Ecto neural progenitor cell (in vitro differentiated cells): ENCODE measurements at regions not wholly inside any gene's neighbourhood (a gene's known extent, or its start where the extent isn't known, plus 50 kb on each side); places are given as distances from the start of the nearest gene placed in this dataset.

Experiments
- DNase-seq: peaks from one replicate; pipeline ENCODE4 v3.0.0-alpha.2; 2018; ENCODE audit warnings: low spot score

GRCh38 chr11:15489281-15489680, 374.6 kb downstream of the INSC start:
- DNase-seq, result no peak

DNA sequence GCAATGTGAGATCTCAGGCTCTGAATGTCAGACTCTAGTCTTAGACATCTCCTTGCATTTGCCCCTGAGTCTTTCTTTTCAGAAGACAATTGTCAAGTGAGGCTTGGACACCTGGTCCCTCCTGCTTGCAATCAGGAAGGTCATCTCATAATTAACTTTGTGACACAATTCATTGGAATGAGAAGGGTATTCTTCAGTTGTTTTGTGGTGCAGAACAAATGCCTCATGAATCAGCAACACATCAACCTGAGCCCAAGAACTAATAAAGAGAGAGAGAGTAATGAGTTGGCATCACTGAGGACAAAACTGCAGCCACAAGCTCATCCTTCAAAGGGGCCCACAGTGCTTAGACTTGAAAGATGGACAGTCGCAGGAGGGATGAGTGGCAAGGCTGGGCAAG, 375.8 kb downstream of the INSC start:
- DNase-seq, result no peak

- DNase-seq, result no peak
Observed at GRCh38 chr11:15493066-15493465, 378.3 kb downstream of the INSC start.

DNA sequence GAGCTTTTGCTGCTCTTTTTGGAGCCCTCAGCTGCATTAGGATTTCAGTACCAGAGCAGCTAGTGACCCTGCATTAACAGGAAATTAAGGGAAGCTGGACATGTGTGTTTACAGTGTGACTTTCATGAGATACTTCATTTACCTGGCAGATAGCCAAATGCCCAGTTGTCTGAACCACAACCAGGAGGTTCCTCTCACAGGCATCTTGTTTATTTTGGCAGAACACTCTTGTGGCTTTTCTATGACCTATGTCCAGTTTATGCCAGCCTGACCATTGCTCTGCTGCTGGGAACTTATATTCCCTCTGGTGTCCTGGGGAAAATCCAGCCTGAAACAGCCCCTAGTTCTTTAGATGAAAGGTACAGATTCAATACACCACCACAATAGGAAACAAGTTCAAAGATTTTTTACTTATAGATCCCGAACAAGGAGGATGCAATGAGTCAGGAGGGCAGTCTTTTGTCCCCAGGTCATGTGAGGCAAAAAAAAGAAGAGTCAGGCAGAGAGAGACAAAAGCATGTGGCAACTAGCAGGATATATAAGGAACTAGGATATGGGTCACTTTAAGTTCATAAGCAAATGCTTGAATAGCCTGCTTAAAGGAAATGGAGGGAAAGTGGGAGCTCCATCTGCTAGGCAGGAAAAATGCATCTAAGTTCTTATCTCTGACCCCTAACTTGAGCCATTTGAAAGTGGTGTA, 379.3 kb downstream of the INSC start:
- no peak for DNase-seq

DNA sequence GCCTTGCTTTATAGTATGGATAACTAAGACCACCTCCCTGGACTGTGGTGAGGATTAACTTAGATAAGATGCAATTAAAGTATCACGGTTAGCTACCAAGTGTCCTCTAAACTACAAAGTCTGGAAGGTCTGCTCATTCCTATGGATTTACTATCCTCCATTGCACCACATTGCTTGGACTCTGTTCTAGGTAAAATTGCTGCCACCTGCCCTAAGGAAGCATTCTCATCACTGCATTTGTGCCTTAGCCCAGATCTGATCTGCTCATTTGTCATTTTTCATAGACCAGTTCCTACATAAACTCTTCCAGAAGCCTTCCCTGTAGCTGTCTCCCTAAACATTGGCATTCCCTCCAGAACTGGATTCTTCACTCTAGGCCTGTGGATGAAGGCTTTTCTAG, 380.0 kb downstream of the INSC start:
- no peak for DNase-seq

- DNase-seq, result no peak
Observed at GRCh38 chr11:15495462-15495861, 380.7 kb downstream of the INSC start.

- no peak for DNase-seq
Observed at GRCh38 chr11:15497366-15497765, 382.6 kb downstream of the INSC start.

- DNase-seq, result no peak
Observed at GRCh38 chr11:15499674-15500073, 385.0 kb downstream of the INSC start.

GRCh38 chr11:15500643-15501042, 385.9 kb downstream of the INSC start:
- DNase-seq, result no peak

GRCh38 chr11:15501566-15501965, 386.8 kb downstream of the INSC start:
- no peak for DNase-seq

- no peak for DNase-seq
Observed at GRCh38 chr11:15505155-15505554, 390.4 kb downstream of the INSC start.

- DNase-seq, result no peak
Observed at GRCh38 chr11:15507592-15507991, 392.9 kb downstream of the INSC start.

GRCh38 chr11:15509082-15509481, 394.4 kb downstream of the INSC start:
- no peak for DNase-seq

- no peak for DNase-seq
Observed at GRCh38 chr11:15519124-15519791, 404.5 kb downstream of the INSC start.

DNA sequence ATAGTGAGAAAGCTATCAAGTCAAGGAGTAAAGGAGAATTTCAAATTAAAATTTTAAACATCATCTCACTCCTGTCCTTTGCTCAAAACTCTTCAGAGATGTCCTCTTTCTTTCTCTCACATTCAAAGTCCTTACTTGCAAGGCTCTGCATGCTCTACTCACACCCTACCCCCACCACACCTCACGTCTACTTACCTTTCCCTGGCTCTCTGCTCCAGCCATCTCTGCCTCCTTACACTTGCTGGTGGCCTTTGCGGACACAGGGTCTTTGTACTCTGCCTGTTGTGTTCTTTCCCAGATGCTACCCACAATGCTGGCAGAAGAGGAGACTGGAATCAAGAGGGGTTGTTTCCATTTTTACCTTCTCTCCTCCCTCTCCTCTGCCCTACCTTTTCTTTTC, 405.2 kb downstream of the INSC start:
- no peak for DNase-seq

GRCh38 chr11:15523543-15523942, 408.8 kb downstream of the INSC start:
- DNase-seq, result no peak

GRCh38 chr11:15525582-15525981, 410.9 kb downstream of the INSC start:
- no peak for DNase-seq

DNA sequence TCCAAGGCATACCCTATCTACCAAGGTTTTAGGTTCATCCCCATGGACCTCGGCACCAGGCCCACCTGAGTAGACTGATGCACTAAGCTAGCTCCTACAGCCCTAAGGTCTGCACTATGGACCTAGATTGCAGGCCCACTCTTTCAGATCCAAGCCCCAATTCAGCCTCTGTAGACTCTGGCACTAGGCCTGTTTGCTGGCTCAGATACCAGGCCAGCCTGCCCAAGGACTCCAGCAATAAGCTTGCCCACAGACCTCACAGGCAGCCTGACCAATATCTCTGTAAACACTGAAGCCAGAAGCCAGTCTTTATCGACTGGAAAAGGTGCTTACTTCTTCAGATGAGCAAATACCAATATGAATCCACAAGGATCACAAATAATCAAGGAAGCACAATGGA, 411.3 kb downstream of the INSC start:
- no peak for DNase-seq

DNA sequence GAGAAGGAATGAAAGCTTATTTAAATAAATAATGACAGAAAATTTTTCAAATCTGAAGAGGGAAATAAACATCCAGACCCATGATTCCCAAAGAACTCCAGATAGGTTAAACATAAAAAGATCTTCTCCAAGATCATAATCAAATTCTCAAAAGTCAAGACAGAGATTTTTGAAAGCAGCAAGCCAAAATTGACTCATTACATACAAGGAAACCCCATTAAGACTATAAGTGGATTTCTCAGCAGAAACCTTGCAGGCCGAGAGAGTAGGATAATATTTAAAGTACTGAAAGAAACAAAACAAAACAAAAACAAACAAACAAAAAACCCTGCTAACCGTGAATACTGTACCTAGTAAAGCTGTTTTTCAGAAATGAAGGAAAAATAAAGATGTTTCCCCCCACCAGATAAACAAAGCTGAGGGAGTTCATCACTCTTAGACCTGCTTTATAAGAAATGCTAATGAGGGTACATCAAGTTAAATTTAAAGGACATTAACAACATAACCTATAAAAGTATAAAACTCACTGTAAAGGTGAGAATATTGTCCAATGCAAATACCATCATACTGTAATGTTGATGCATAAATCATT, 412.2 kb downstream of the INSC start:
- DNase-seq, result no peak

DNA sequence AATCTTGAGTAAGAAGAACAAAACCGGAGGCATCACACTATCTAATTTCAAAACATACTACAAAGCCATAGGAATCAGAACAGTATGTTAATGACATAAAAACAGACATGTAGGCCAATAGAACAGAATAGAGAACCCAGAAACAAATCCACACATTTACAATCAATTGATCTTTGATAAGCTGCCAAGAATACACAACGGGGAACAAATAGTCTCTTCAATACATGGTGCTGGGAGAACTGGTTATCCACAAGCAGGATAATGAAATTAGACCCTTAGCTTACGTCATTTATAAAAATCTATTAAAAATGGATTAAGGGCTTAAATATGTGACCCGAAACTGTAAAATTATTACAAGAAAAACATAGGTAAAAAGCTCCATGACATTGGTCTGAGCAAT, 417.7 kb downstream of the INSC start:
- no peak for DNase-seq

GRCh38 chr11:15534266-15534665, 419.5 kb downstream of the INSC start:
- DNase-seq, result no peak

GRCh38 chr11:15535414-15535813, 420.7 kb downstream of the INSC start:
- no peak for DNase-seq

DNA sequence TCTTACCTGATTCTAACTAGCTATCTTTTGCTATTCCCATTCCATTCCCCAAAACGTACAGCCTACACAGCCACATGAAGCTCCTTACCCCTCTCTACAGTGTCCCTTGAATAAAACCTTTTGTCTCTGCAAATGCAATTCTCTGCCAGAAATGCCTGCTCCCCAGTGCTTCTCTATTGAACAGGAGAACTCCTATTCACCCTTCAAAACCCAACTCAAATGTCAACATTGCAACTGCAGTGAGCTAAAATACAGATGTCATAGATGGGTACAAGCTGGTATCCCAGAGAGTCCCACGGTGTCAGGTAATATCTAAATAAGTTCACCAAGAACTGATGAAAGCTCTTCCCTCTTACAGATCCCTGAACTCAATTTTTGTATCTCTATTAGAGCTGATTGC, 421.7 kb downstream of the INSC start:
- DNase-seq, result no peak

DNA sequence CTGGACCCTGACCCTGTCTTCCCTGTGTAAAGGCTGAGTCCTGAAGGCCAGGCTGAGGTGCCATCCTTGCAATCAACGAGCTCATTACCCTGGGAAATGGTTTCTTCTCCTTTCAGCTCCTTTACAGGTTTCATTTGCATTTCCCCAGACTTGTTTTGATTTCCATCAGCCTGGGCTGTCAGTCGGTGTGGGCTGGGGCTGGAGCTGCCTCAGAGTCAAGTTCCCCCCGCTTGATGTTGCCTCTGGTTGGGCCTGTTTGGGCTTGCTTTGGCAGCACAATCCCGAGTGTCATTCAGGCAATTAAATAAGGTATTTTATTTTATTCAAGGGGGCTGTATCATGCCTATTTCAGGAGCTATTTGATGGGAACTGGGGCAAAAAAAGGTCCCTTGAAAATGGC, 424.9 kb downstream of the INSC start:
- no peak for DNase-seq
